ENCODE measurements at regions not wholly inside any gene's neighbourhood (a gene's known extent, or its start where the extent isn't known, plus 50 kb on each side); places are given as distances from the start of the nearest gene placed in this dataset.

- TF ChIP-seq CTCF (IDR thresholded peaks at IDR 0.05; ENCODE audit: insufficient read depth, low read length), result no peak
- DNase-seq (ENCODE audit: low read depth), result no peak
- H3K4me3 ChIP-seq (ENCODE audit: low read depth, low read length), result no peak overlapping the region
Measured at GRCh38 chr18:77879829-77880228, 630.2 kb downstream of the GALR1 start.

DNA sequence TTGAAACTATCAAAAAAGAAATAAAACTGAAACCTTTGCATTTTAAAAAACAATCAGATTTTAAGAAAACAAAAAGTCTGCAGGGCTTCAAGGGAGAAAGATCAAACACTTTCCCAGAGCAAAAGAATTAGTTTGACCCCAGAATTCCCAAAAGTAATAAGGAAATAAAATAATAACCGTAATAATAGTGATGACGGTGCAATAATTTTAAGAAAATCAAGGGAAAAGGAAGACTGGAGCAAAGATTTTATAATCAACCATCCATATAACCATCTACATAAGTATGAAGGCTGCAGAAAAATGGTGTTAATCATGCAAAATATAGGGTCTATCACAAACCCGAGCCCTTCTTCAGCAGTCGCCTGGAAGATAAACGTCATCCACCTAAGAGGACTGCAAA lies 634.8 kb downstream of the GALR1 start:
- no peak for TF ChIP-seq CTCF (IDR thresholded peaks at IDR 0.05; ENCODE audit: insufficient read depth, low read length)
- no peak overlapping the region for H3K4me3 ChIP-seq (ENCODE audit: low read depth, low read length)
- no peak for DNase-seq (ENCODE audit: low read depth)

DNA sequence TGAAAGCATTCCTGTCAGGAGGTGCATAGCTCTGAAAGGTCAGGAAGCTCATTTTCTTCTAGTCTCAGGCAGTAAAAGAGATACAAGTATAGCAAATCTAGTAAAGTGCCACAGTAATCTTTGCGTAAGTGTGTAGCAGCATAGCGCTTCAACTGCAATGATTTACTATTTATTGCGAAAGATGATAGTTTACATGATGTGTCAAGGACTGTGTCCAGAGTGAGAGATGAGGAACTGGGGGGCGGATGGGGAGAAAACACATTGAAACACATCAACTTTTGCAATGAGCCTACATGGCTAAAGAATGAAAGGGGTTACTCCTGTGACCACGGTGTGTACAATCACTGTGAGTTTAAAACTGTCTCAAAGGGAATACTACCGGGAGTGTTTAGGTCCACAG lies 644.4 kb downstream of the GALR1 start:
- H3K4me3 ChIP-seq (ENCODE audit: low read depth, low read length), result no peak overlapping the region
- TF ChIP-seq CTCF (IDR thresholded peaks at IDR 0.05; ENCODE audit: insufficient read depth, low read length), result no peak
- no peak for DNase-seq (ENCODE audit: low read depth)

GRCh38 chr18:77895250-77895649 lies 645.6 kb downstream of the GALR1 start:
- H3K4me3 ChIP-seq (ENCODE audit: low read depth, low read length), result no peak overlapping the region
- DNase-seq (ENCODE audit: low read depth), result no peak
- TF ChIP-seq CTCF (IDR thresholded peaks at IDR 0.05; ENCODE audit: insufficient read depth, low read length), result no peak

DNA sequence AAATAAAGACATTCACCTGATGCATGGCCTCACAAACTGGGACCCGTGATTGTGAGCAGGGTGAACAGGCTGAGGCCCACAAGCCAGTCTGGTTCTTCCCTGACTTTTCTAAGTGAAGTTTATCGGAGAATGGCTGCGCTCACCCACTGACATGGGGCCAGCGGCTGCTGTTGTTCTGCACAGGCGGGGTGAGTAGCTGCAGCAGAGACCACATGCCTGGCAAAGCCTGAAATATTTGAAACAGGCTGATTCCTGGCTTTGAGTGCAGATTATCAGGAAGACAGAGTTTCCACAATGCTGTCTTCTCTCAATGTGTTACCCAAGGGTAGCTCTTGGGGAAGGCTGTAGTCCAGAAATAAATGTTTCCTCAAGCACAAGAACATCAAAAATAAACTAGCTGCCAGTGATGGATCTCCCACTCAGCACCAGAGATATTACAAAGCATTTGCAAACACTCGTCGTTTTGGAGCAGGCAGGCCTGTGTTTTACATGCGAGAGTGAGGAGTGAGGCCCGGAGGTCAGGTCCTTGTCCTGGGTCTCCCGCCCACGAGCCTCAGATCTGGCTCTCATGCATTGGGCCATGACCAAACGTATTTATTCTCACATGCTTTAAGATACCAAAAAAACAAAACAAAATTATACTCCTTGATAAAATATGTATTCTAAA lies 647.1 kb downstream of the GALR1 start:
- no peak for DNase-seq (ENCODE audit: low read depth)
- TF ChIP-seq CTCF (IDR thresholded peaks at IDR 0.05; ENCODE audit: insufficient read depth, low read length), result no peak
- H3K4me3 ChIP-seq (ENCODE audit: low read depth, low read length), result no peak overlapping the region

GRCh38 chr18:77897606-77898005 lies 648.0 kb downstream of the GALR1 start:
- DNase-seq (ENCODE audit: low read depth), result no peak
- TF ChIP-seq CTCF (IDR thresholded peaks at IDR 0.05; ENCODE audit: insufficient read depth, low read length), result no peak
- H3K4me3 ChIP-seq (ENCODE audit: low read depth, low read length), result no peak overlapping the region

Measured in fibroblast of the aortic adventitia (primary cell).